HPDE6-E6E7 (cell line): ENCODE measurements at regions not wholly inside any gene's neighbourhood (a gene's known extent, or its start where the extent isn't known, plus 50 kb on each side); places are given as distances from the start of the nearest gene placed in this dataset.

Source experiments
- DNase-seq: peaks from one replicate; pipeline ENCODE4 v3.0.0; 2011; ENCODE audit warnings: missing footprints; ENCODE audit errors: extremely low spot score

DNA sequence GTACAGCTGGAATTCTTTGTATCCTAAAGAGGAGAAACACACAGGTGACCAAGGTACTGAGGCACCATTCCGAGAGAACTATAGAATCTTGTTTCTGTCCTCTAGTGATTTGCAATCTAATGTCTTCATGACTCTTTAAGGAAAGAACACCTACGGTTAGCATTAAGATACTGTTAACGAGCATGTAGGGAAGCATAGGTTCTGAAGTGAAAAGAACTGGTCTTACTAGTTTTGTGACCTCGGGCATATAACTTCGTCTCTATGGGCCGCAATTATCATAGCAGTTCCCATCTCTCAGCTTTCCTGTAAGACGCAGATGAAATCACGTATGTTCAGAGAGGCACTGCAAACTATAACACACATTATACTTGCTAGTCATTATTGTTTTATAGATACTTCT is 193.0 kb upstream of the NBEA start:
- no peak for DNase-seq

- DNase-seq, result no peak
Observed at GRCh38 chr13:34750078-34750931, 191.8 kb upstream of the NBEA start.

DNA sequence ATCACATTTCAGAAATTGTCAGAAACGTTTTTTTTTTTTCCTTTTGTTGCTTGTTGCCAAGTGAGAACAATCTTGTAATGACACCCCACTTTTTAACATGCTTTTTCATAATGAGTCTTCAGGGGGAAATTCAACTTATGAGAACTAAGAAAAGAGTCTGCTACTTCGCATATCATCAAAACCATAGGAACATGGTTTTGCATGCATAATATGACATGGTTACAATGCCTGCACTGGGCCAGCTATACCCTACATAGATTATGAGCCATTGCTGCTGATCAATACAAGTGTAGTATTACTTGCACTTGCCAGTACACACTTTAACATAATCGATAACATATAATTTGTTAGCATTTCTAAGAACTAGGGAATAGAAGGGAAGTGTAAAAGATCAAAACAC is 191.0 kb upstream of the NBEA start:
- DNase-seq, result no peak

DNA sequence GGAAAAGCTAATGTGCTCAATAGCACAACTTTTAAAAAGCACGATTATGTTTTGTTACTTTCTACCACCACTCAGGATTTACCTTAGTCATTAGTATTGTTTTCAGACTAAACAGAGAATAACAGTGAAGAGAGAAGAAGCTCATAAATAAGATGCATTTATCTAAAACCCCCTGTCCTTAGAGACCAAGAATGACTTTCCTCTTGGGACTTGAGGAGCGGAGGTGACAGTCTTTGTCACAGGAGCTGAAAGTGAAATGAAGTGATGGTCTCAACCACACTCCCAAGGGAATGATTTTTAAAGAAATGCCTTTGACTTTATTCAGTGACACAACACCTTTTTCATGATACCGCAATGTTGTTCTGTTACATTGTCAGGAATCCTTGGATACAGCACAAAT is 190.6 kb upstream of the NBEA start:
- DNase-seq, result no peak

- no peak for DNase-seq
Observed at GRCh38 chr13:34752283-34752960, 189.6 kb upstream of the NBEA start.

DNA sequence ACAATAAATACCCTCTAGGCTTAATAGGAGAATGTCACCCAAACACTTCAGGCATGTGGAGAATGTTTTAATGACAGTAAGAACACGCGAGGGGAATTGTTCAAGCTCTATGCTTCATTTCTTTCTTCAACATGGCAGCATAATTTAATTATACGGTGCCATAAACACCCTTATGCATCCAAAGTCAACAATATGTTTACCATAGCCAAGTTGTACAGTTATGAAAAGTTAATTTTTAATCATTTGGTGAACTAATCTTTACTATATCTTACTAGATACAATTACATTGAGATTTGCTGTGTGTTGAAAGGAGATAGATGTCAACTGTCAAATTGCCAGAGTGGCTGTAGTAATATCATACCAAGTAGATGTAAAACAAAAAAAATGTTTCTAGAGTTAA is 185.9 kb upstream of the NBEA start:
- DNase-seq, result no peak

- no peak for DNase-seq
Observed at GRCh38 chr13:34756572-34756971, 185.5 kb upstream of the NBEA start.

- DNase-seq, result no peak
Observed at GRCh38 chr13:34757441-34757840, 184.6 kb upstream of the NBEA start.

DNA sequence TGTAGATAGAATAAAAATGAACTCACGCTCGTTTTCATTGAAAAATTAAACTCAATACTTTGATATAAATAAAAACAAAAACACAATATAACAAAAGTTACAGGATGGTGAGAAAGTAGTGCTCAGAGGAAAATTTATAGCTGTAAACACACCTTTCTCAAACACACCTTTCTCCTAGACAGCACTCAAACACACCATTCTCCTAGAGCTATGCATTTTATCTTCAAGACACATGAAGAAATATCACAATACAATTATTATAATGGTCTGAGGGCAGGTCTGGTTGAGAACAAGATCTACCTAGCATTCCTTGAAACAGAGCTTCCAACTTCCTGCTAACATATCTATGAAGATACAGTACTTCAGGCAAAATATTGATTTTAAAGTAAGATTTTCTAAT is 183.4 kb upstream of the NBEA start:
- DNase-seq, result no peak

- DNase-seq, result no peak
Observed at GRCh38 chr13:34762312-34762711, 179.8 kb upstream of the NBEA start.

DNA sequence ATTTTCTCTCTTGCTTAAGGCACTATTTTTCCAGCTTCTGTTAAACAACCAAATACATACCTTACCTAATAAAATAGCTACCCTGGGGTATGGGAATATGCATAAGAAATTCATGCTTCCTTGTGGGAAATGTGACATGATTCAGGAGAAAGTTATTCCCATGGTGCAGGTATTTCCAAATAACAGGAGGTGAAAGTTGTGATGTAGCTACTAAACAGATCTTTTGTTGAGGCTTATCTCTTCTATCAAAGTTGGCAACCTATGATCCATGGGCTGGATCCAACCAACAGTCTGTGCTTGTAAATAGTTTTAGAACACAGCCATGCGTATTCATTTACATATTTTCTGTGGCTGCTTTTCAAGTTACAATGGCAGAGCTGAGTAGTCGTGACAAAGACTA is 177.8 kb upstream of the NBEA start:
- DNase-seq, result no peak

GRCh38 chr13:34765446-34766180 is 176.5 kb upstream of the NBEA start:
- no peak for DNase-seq

GRCh38 chr13:34767778-34768177 is 174.3 kb upstream of the NBEA start:
- DNase-seq, result no peak

DNA sequence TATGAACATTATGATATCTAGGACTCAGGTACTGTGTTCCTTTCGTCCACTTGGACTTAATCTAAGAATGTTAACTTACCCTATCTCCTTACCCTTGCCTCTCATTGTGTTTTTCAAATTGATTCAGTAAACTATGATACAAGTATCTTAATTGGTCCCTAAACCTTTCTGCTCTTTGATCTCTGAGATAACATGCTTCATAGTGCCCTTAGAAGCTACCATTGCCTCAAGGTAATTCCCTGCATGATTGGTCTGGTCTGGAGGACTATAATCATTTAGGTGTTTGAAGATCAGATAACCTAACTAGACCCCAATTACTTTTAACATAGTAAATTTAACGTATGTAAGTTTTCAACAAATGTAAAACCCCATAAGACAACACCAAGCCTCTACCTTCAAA is 169.9 kb upstream of the NBEA start:
- DNase-seq, result no peak

DNA sequence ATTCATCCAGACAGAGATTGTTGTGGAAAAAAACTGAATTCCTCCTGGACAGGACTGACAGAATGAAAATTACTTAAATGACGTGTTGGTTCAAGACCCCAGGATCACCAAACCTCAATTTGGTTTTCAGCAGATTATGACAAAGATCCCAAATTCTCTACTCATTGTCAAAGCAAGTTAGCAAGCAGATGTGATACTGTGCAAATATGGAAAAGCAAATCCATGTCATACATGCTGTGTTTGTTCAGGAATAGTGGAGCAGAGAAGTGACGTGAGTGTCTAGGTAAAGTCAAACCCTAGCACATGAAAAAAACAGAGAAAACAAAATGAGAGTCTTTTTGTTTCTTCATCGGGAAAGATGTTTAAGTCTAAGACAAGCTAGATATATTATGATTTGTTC is 169.2 kb upstream of the NBEA start:
- no peak for DNase-seq

DNA sequence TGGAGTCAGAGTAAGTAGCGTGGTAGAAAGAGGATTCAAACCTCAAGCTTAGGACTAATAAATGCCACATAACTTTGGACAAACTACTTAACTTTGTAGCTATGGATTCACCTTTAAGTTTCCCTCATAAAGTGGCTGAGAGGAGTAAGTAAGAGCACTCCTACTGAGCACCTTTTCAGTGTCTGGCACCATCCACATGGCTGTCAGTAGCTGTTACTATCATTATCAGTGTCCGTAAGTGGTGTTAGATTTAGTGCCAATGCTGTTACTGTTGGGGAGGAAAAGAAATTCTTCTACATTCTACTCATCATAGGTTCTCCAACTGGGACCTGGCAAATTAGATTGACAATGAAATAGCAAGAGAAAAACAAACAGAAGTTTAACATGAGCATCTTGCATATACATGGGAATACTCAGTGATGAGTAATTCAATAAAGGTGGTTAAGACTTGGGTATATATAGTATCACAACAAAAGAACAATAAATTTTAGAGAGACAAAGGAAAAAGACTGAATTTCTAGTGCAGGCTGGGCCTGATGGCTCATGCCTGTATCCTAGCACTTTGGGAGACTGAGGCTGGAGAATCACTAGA is 165.6 kb upstream of the NBEA start:
- DNase-seq, result no peak

DNA sequence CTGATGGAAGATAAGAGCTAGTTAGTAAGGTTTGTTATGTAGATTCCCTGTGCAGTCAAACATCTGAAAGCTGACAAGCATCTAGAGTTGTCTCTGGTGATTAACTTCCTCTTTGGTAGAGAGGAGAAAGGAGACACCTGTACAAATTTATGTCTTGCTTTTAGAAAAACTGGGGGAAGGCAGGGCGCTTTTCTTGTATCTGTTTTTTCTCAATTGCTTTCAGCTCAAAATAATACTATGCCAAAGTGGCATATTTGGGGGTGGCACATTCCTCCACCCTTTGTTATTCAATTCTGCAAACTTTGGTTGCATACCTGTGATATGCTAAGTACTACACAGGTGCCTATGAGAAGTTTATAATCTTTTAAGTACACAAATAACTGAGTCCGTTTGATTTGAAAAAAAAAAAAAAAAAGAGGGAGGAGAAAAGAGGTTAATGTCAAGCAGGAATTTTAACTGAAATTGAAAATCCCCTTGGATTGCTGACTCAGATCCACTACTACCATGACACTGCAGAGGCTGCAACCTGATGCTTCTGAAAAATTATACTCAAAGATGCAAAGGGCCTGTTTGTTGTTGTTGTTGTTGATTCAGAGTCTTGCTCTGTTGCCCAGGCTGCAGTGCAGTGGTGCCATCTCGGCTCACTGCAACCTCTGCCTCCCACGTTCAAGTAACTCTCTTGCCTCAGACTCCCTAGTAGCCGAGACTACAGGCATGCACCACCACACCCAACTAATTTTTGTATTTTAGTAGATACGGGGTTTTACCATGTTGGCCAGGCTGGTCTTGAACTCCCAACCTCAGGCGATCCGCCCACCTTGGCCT is 164.8 kb upstream of the NBEA start:
- no peak for DNase-seq

DNA sequence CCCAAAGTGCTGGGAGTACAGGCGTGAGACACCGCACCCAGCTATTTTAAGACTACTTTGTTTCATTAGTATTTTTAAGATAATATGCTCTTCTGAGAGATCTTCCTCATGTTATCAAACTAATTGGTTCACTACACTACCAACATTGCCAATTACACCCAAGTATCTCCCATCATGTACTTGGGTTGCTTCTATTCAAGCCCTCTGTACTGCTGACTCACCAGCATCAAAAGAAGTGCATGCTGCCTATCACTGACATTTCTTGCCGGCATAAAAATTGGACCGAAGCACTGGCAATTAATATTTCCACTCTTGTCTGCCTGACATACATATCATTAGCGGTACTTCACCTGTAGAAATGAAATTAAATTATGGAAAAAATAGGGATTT is 164.2 kb upstream of the NBEA start:
- no peak for DNase-seq

GRCh38 chr13:34779171-34779570 is 162.9 kb upstream of the NBEA start:
- DNase-seq, result no peak

DNA sequence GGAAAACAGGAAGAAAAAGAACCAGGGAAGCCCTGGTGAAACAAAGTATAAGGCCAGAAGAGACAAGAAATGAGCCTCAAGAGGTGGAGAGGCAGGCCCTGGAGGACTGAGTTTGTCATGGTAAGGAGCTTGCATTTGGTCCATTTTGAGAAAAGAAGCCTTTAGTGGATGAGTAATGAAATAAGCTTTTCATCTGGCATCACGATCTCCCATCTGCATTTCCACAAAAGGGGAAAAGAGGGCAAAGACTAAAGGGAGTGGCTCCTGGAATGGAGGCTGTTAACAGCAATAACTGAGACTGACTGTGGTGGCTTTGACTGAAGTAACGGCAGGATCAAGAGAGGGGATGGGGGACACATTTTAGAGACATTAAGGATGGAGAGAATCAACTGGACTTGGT is 148.8 kb upstream of the NBEA start:
- DNase-seq, result no peak

- DNase-seq, result no peak
Observed at GRCh38 chr13:34803756-34804155, 138.3 kb upstream of the NBEA start.

DNA sequence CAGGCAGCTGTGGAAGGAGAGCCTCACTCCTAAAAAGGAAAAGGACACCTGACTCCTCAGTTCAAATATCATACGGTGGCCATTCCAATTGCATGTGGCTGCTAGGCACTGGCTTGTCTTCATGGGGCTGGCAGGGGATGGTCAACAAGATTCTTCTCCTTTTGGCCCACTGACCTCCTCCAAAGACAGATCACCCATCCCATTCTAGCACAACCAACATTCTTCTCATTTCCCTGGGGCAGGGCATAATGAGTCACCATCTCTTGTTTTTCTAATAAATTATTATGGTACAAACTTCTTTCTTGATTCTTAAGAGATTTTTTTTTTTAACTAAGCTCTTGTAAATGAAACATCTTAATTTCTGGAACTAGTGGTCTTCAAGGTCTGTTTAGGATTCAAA is 136.7 kb upstream of the NBEA start:
- no peak for DNase-seq
